ENCODE measurements at regions not wholly inside any gene's neighbourhood (a gene's known extent, or its start where the extent isn't known, plus 50 kb on each side); places are given as distances from the start of the nearest gene placed in this dataset.

- DNase-seq (ENCODE audit: low read depth, low spot score) (no peak), ATAC-seq (no peak)
- no peak overlapping the region for H3K4me3 ChIP-seq (replicated peaks in 1 of 2; ENCODE audit: low read depth in 1 of 2, low read length in 2 of 2)
- H2AFZ ChIP-seq (ENCODE audit: low read depth, low read length, poor library complexity, severe bottlenecking), result no peak overlapping the region
- no peaks in the 10 kb centered on the region for H3K79me2 ChIP-seq (ENCODE audit: insufficient read depth, low read length)
- TF ChIP-seq EGR1 (IDR thresholded peaks at IDR 0.05; ENCODE audit: low read depth), result no peak
- H3K9ac ChIP-seq (ENCODE audit: low read length), result no peak overlapping the region
- H4K20me1 ChIP-seq (ENCODE audit: insufficient read depth), result no peaks in the 10 kb centered on the region
- H3K9me2 ChIP-seq (ENCODE audit: insufficient read depth), result no peaks in the 10 kb centered on the region
- intact Hi-C loops (cut with micrococcal nuclease), result loop anchor here (5.0 kb wide), 1 partner anchor 63 kb away; no protein-coding TSS in a partner anchor
- ChIA-PET CTCF (interaction anchor here (0.5 to 1.8 kb wide), 3 partner anchors 55 to 64 kb away, joined by 7 to 26 read pairs (median 7); no protein-coding TSS in a partner anchor), POLR2A (no interaction called here), RAD21 (ENCODE audit: low non-redundant PET in 1 of 2, low total read pairs in 2 of 2, uncharacterized antibody in 2 of 2, unreplicated experiment in 2 of 2) (no interaction called here)
- H3K27ac ChIP-seq (ENCODE audit: low read depth, low read length), result no peak overlapping the region
- no peaks in the 10 kb centered on the region; the same call in 1 of the 2 replicates for H3K27me3 ChIP-seq (ENCODE audit: insufficient read depth, low read length)
- H3K4me1 ChIP-seq (ENCODE audit: control insufficient read depth in 1 of 2, insufficient read depth in 2 of 2, low read length in 2 of 2), result no peaks in the 10 kb centered on the region
- no TSS peak for BruUV-seq (replicated peaks)
- no peaks in the 10 kb centered on the region for H3K36me3 ChIP-seq (ENCODE audit: control insufficient read depth in 1 of 2, insufficient read depth in 2 of 2, low read length in 2 of 2)
- H3K9me3 ChIP-seq (ENCODE audit: control insufficient read depth in 1 of 2, insufficient read depth in 1 of 2, low read depth in 1 of 2, low read length in 2 of 2), result no peaks in the 10 kb centered on the region
- H3K4me2 ChIP-seq (ENCODE audit: low read length), result no peak overlapping the region
Measured at GRCh38 chr9:84460695-84461094, 120.1 kb upstream of the SLC28A3 start.

GRCh38 chr9:84463272-84463671 lies 122.7 kb upstream of the SLC28A3 start:
- H3K27me3 ChIP-seq (ENCODE audit: insufficient read depth, low read length), result no peaks in the 10 kb centered on the region; the same call in 1 of the 2 replicates
- H3K9me2 ChIP-seq (ENCODE audit: insufficient read depth), result no peaks in the 10 kb centered on the region
- ChIA-PET RAD21 (ENCODE audit: low non-redundant PET in 1 of 2, low total read pairs in 2 of 2, uncharacterized antibody in 2 of 2, unreplicated experiment in 2 of 2) (no interaction called here), CTCF (no interaction called here), POLR2A (no interaction called here)
- H2AFZ ChIP-seq (ENCODE audit: low read depth, low read length, poor library complexity, severe bottlenecking), result no peak overlapping the region
- ATAC-seq (no peak), DNase-seq (ENCODE audit: low read depth, low spot score) (no peak)
- BruUV-seq (replicated peaks), result no TSS peak
- no peak for TF ChIP-seq EZH2 (IDR thresholded peaks at IDR 0.05)
- no peak for TF ChIP-seq CEBPB (IDR thresholded peaks at IDR 0.05; ENCODE audit: low read depth)
- no peak for TF ChIP-seq ZFX (IDR thresholded peaks at IDR 0.05)
- no peak for TF ChIP-seq MAX (IDR thresholded peaks at IDR 0.05)
- TF ChIP-seq FOSL1 (IDR thresholded peaks at IDR 0.05; ENCODE audit: low read depth), result no peak
- no peak for TF ChIP-seq ATF3 (IDR thresholded peaks at IDR 0.05)
- TF ChIP-seq CTCF (IDR thresholded peaks at IDR 0.05 in 2 of 3, conservative IDR thresholded peaks at IDR 0.05 in 1 of 3; ENCODE audit: borderline replicate concordance in 1 of 3, insufficient read depth in 1 of 3, low read depth in 2 of 3, low read length in 2 of 3), result no peak
- TF ChIP-seq ELF1 (IDR thresholded peaks at IDR 0.05; ENCODE audit: borderline replicate concordance, low read depth), result no peak
- no peak for TF ChIP-seq TCF7L2 (IDR thresholded peaks at IDR 0.05; ENCODE audit: borderline replicate concordance, extremely low read depth, insufficient read depth, insufficient read length)
- no peak for TF ChIP-seq YY1 (IDR thresholded peaks at IDR 0.05; ENCODE audit: extremely low read depth, insufficient replicate concordance, low read depth, low read length)
- no peak for TF ChIP-seq POLR2A (IDR thresholded peaks at IDR 0.05; ENCODE audit: borderline replicate concordance, extremely low read depth, insufficient read depth, insufficient read length)
- TF ChIP-seq SP1 (IDR thresholded peaks at IDR 0.05; ENCODE audit: low read depth), result no peak
- no peak for TF ChIP-seq RAD21 (IDR thresholded peaks at IDR 0.05; ENCODE audit: low read depth)
- H3K9me3 ChIP-seq (ENCODE audit: control insufficient read depth in 1 of 2, insufficient read depth in 1 of 2, low read depth in 1 of 2, low read length in 2 of 2), result no peaks in the 10 kb centered on the region
- no peaks in the 10 kb centered on the region for H3K4me1 ChIP-seq (ENCODE audit: control insufficient read depth in 1 of 2, insufficient read depth in 2 of 2, low read length in 2 of 2)
- intact Hi-C loops (cut with micrococcal nuclease), result loop anchor here (5.0 kb wide), 1 partner anchor 66 kb away; no protein-coding TSS in a partner anchor
- H3K79me2 ChIP-seq (ENCODE audit: insufficient read depth, low read length), result no peaks in the 10 kb centered on the region
- no peaks in the 10 kb centered on the region for H4K20me1 ChIP-seq (ENCODE audit: insufficient read depth)
- no peaks in the 10 kb centered on the region for H3K36me3 ChIP-seq (ENCODE audit: control insufficient read depth in 1 of 2, insufficient read depth in 2 of 2, low read length in 2 of 2)
- H3K9ac ChIP-seq (ENCODE audit: low read length), result no peak overlapping the region
- no peak overlapping the region for H3K4me2 ChIP-seq (ENCODE audit: low read length)
- no peak overlapping the region for H3K4me3 ChIP-seq (replicated peaks in 1 of 2; ENCODE audit: low read depth in 1 of 2, low read length in 2 of 2)
- H3K27ac ChIP-seq (ENCODE audit: low read depth, low read length), result no peak overlapping the region

Data from HCT116 (cell line).